CD4-positive, alpha-beta T cell (primary cell): ENCODE measurements at regions not wholly inside any gene's neighbourhood (a gene's known extent, or its start where the extent isn't known, plus 50 kb on each side); places are given as distances from the start of the nearest gene placed in this dataset.

ENCODE experiments used
- ATAC-seq: fragments of 200-7000 bp; cut with Tn5 transposase; one replicate; pipeline ENCODE4 v1.10.0; 2022; ENCODE audit warnings: mild to moderate bottlenecking; ENCODE audit not compliant: poor library complexity
- CTCF ChIA-PET: fragments of 350-600 bp; sonication (Branson Sonifier 250); formaldehyde crosslinking; loops from one replicate; lab custom pipeline; 2021; ENCODE audit warnings: antibody characterized with exemption, inconsistent platforms; lab: Charles Lee
- POLR2A ChIA-PET: fragments of 350-600 bp; sonication (Branson Sonifier 250); formaldehyde crosslinking; loops from one replicate; lab custom pipeline; 2021; ENCODE audit warnings: antibody characterized with exemption, inconsistent platforms; lab: Charles Lee
- DNase-seq, 14 experiments: peaks; one replicate each; pipeline ENCODE4 v3.0.0-alpha.2; 2013 to 2020; ENCODE audit warnings: mixed read lengths in 2 of 14
- H3K27ac ChIP-seq, 2 donors: one replicate each; pipeline versions ENCODE4 v1.5.1 to v1.7.0; 2013; ENCODE audit warnings: low read length in 2 of 2, low read depth in 1 of 2, mild to moderate bottlenecking in 1 of 2
- H3K27me3 ChIP-seq, 2 experiments: 1 replicate in 1 of 2; 2 replicates in 1 of 2; pipeline versions ENCODE4 v1.6.1 to v1.7.0; 2013; ENCODE audit warnings: low read length in 2 of 2, control low read depth in 1 of 2, mild to moderate bottlenecking in 1 of 2, moderate library complexity in 1 of 2; ENCODE audit not compliant: insufficient read depth in 2 of 2, control insufficient read depth in 1 of 2
- H3K36me3 ChIP-seq: one replicate; pipeline ENCODE4 v1.6.1; 2013; ENCODE audit warnings: low read length, control low read depth; ENCODE audit not compliant: insufficient read depth
- H3K4me1 ChIP-seq: one replicate; pipeline ENCODE4 v1.6.1; 2013; ENCODE audit warnings: low read length, control low read depth; ENCODE audit not compliant: insufficient read depth
- H3K4me3 ChIP-seq: one replicate; pipeline ENCODE4 v1.5.1; 2013; ENCODE audit warnings: mild to moderate bottlenecking, low read length, moderate library complexity
- H3K9me3 ChIP-seq, 2 experiments: 1 replicate in 1 of 2; 2 replicates in 1 of 2; pipeline versions ENCODE4 v1.6.1 to v1.7.0; 2013; ENCODE audit warnings: low read length in 2 of 2, mild to moderate bottlenecking in 2 of 2, control low read depth in 1 of 2, moderate library complexity in 1 of 2; ENCODE audit not compliant: control insufficient read depth in 1 of 2, insufficient read depth in 1 of 2
- H3K27ac Mint-ChIP-seq: one replicate; pipeline ENCODE4 v1.8.0; 2020; ENCODE audit warnings: mixed read lengths
- H3K27me3 Mint-ChIP-seq: one replicate; pipeline ENCODE4 v1.8.0; 2021; ENCODE audit warnings: mixed read lengths
- H3K36me3 Mint-ChIP-seq: one replicate; pipeline ENCODE4 v1.8.0; 2021; ENCODE audit warnings: low read depth, mixed read lengths
- H3K4me1 Mint-ChIP-seq: one replicate; pipeline ENCODE4 v1.8.0; 2021; ENCODE audit warnings: low read depth, mixed read lengths
- H3K4me3 Mint-ChIP-seq: one replicate; pipeline ENCODE4 v1.8.0; 2020; ENCODE audit warnings: mild to moderate bottlenecking, mixed read lengths
- H3K9me3 Mint-ChIP-seq: one replicate; pipeline ENCODE4 v1.8.0; 2020; ENCODE audit warnings: mixed read lengths
- intact Hi-C, 2 experiments: fragments of 100-400 bp; cut with DNase I in 1 of 2; cut with micrococcal nuclease in 1 of 2; formaldehyde crosslinking; loops; one replicate each; pipeline versions ENCODE4 v1.15.1 to v1.9.0; 2023 to 2025; cut with DNase I, micrococcal nuclease
- TF ChIP-seq, protein P1 (sequence below): fragments of 200-600 bp; IDR thresholded peaks from one replicate; pipeline ENCODE4 v1.8.0; 2022; ENCODE audit warnings: antibody characterized with exemption, mild to moderate bottlenecking

DNA sequence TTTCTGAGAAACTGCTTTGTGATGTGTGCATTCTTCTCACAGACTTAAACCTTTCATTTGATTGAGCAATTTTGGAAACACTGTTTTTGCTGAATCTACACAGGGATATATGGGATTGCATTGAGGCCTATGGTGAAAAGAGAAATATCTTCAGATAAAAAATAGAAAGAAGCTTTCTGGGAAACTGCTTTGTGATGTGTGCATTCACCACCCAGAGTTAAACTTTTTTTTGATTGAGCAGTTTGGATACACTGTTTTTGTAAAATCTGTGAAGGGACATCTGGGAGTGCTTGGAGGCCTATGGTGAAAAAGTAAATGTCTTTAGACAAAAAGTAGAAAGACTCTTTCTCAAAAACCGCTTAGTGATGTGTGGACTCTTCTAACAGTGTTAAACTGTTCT, 1683.8 kb downstream of the UQCRFS1 start:
- TF ChIP-seq, protein P1, sequence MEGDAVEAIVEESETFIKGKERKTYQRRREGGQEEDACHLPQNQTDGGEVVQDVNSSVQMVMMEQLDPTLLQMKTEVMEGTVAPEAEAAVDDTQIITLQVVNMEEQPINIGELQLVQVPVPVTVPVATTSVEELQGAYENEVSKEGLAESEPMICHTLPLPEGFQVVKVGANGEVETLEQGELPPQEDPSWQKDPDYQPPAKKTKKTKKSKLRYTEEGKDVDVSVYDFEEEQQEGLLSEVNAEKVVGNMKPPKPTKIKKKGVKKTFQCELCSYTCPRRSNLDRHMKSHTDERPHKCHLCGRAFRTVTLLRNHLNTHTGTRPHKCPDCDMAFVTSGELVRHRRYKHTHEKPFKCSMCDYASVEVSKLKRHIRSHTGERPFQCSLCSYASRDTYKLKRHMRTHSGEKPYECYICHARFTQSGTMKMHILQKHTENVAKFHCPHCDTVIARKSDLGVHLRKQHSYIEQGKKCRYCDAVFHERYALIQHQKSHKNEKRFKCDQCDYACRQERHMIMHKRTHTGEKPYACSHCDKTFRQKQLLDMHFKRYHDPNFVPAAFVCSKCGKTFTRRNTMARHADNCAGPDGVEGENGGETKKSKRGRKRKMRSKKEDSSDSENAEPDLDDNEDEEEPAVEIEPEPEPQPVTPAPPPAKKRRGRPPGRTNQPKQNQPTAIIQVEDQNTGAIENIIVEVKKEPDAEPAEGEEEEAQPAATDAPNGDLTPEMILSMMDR, result no peak
- DNase-seq (no peak), ATAC-seq (no peak)
- ChIA-PET CTCF (no interaction called here), POLR2A (no interaction called here)
- Histone ChIP-seq H3K36me3 (no peaks in the 10 kb centered on the region), H3K4me1 (no peaks in the 10 kb centered on the region), H3K27ac (no peak overlapping the region), H3K27me3 (no peaks in the 10 kb centered on the region), H3K4me3 (no peak overlapping the region), H3K9me3 (peaks cover 0 to 87% of the 10 kb centered on the region in 2 experiments)
- no peaks in the 10 kb centered on the region for H3K27me3 Mint-ChIP-seq
- no peak overlapping the region for H3K4me3 Mint-ChIP-seq
- intact Hi-C loops, result no loop called here
- peaks cover 40% of the 10 kb centered on the region for H3K36me3 Mint-ChIP-seq
- H3K9me3 Mint-ChIP-seq, result peaks cover 6% of the 10 kb centered on the region
- no peaks in the 10 kb centered on the region for H3K4me1 Mint-ChIP-seq
- no peak overlapping the region for H3K27ac Mint-ChIP-seq

DNA sequence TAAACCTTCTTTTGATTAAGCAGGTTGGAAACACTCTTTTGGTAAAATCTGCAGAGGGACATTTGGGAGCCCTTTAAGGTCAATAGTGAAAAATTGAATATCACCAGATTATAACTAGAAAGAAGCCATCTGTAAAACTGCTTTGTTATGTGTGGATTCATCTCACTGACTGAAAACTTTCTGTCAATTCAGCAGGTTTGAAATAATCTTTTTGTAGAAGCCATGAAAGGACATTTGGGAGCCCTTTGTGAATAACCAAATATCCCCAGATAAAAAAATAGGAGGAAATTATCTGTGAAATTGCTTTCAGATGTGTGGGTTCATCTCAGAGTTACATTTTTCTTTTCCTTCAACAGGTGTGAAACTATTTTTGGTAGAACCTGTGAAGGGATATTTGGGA, 1690.7 kb downstream of the UQCRFS1 start:
- DNase-seq, result no peak
- CTCF ChIA-PET, result no interaction called here
- Histone ChIP-seq H3K27ac (no peak overlapping the region), H3K27me3 (no peaks in the 10 kb centered on the region), H3K9me3 (peaks cover 0 to 52% of the 10 kb centered on the region in 2 experiments), H3K4me1 (no peaks in the 10 kb centered on the region), H3K36me3 (no peaks in the 10 kb centered on the region), H3K4me3 (no peak overlapping the region)
- Mint-ChIP-seq H3K9me3 (peaks cover 16% of the 10 kb centered on the region), H3K27me3 (no peaks in the 10 kb centered on the region), H3K4me1 (no peaks in the 10 kb centered on the region), H3K36me3 (peaks cover 6% of the 10 kb centered on the region), H3K4me3 (no peak overlapping the region), H3K27ac (no peak overlapping the region)
- intact Hi-C loops, result no loop called here
- POLR2A ChIA-PET, result no interaction called here
- TF ChIP-seq, protein P1, result no peak
- ATAC-seq, result no peak
